ENCODE measurements at regions not wholly inside any gene's neighbourhood (a gene's known extent, or its start where the extent isn't known, plus 50 kb on each side); places are given as distances from the start of the nearest gene placed in this dataset.

GRCh38 chr18:54734059-54734458 lies 94.2 kb upstream of the RAB27B start:
- intact Hi-C loops (cut with DNase I) = no loop called here
- Histone ChIP-seq H3K4me1 (ENCODE audit: insufficient read depth) (no peaks in the 10 kb centered on the region), H3K27ac (no peak overlapping the region), H3K36me3 (no peaks in the 10 kb centered on the region), H3K9me3 (no peaks in the 10 kb centered on the region), H3K4me3 (no peak overlapping the region), H3K27me3 (no peaks in the 10 kb centered on the region)
- 30 to 46% (median 45%) methylated on average over 3 of the region's 3 CpGs for WGBS, 3 donors
- TF ChIP-seq POLR2A (IDR thresholded peaks at IDR 0.05) (no peak), EP300 (IDR thresholded peaks at IDR 0.05) (no peak), CTCF (IDR thresholded peaks at IDR 0.05) (no peak)
- no peak for DNase-seq

DNA sequence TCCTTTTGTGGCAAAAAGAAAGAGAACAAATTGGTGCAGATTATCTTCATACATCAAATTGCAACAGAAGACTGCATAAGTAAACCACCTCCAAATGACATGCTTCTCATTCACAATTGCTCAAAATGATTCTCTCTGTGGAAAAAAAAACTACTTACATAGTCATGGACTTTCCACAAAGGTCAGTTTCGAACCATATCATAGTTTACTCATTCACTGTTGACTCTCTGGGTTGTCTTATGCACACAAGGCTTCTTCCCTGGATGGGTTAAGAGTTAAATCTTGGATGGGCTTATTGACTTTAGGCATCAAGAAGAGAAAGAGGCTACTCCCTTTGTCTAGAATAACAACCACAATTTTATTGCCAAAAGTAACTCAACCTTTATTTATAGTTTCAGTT lies 91.3 kb upstream of the RAB27B start:
- WGBS, 3 donors = 88 to 94% (median 93%) methylated on average over 1 of the region's 1 CpG
- TF ChIP-seq POLR2A (IDR thresholded peaks at IDR 0.05) (no peak), EP300 (IDR thresholded peaks at IDR 0.05) (no peak), CTCF (IDR thresholded peaks at IDR 0.05) (no peak)
- DNase-seq = no peak

DNA sequence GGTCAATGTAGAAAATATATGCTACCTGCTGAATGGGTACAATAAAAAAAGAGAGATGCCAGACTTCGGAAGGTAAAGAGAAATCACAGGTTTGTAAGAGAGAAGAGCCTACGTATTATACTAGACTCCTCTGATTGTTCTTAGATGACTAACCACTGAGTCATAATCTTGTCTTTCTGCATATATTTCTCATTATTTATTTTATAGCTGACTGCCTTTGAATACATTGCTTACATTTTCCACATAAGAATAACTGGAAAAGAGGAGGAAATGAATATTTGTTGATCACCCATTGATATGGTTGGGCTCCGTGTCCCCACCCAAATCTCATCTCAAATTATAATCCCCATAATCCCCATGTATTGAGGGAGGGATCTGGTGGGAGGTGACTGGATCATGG lies 90.3 kb upstream of the RAB27B start:
- H3K9me3 ChIP-seq = no peaks in the 10 kb centered on the region
- intact Hi-C loops (cut with DNase I) = no loop called here
- no peaks in the 10 kb centered on the region for H3K27me3 ChIP-seq
- peaks cover 2% of the 10 kb centered on the region for H3K4me1 ChIP-seq (ENCODE audit: insufficient read depth)
- no peak overlapping the region for H3K4me3 ChIP-seq
- no peak for DNase-seq
- H3K36me3 ChIP-seq = no peaks in the 10 kb centered on the region
- WGBS, 3 donors = 92 to 97% (median 94%) methylated on average over 3 of the region's 3 CpGs
- no peak for TF ChIP-seq CTCF (IDR thresholded peaks at IDR 0.05)
- no peak for TF ChIP-seq POLR2A (IDR thresholded peaks at IDR 0.05)
- TF ChIP-seq EP300 (IDR thresholded peaks at IDR 0.05) = no peak
- H3K27ac ChIP-seq = no peak overlapping the region

More for the DNA sequence above, 91.3 kb upstream of the RAB27B start:
- H3K27ac ChIP-seq = no peak overlapping the region
- H3K9me3 ChIP-seq = no peaks in the 10 kb centered on the region
- H3K36me3 ChIP-seq = no peaks in the 10 kb centered on the region
- no peak overlapping the region for H3K4me3 ChIP-seq
- H3K4me1 ChIP-seq (ENCODE audit: insufficient read depth) = peaks cover under 1% of the 10 kb centered on the region
- intact Hi-C loops (cut with DNase I) = no loop called here
- no peaks in the 10 kb centered on the region for H3K27me3 ChIP-seq

- Histone ChIP-seq H3K9me3 (no peaks in the 10 kb centered on the region), H3K4me3 (no peak overlapping the region), H3K27ac (no peak overlapping the region), H3K4me1 (ENCODE audit: insufficient read depth) (peaks cover 2% of the 10 kb centered on the region), H3K36me3 (no peaks in the 10 kb centered on the region), H3K27me3 (no peaks in the 10 kb centered on the region)
- 66 to 70% (median 70%) methylated on average over 2 of the region's 2 CpGs for WGBS, 3 donors
- intact Hi-C loops (cut with DNase I) = no loop called here
- TF ChIP-seq CTCF (IDR thresholded peaks at IDR 0.05) (no peak), EP300 (IDR thresholded peaks at IDR 0.05) (no peak), POLR2A (IDR thresholded peaks at IDR 0.05) (no peak)
- DNase-seq = no peak
These were observed 88.8 kb upstream of the RAB27B start for GRCh38 chr18:54739476-54739875.

Measured in ovary (tissue), 7 donors.